GM18867 (cell line): ENCODE measurements at regions not wholly inside any gene's neighbourhood (a gene's known extent, or its start where the extent isn't known, plus 50 kb on each side); places are given as distances from the start of the nearest gene placed in this dataset.

Experiments used
- ATAC-seq: cut with Tn5 transposase; IDR thresholded peaks from one replicate; pipeline ENCODE4 v1.9.1; 2021; ENCODE audit warnings: mild to moderate bottlenecking, moderate library complexity; ENCODE audit not compliant: unreplicated experiment

- ATAC-seq = no peak
Observed at GRCh38 chr20:10986586-10986985, 312.8 kb upstream of the JAG1 start.

- ATAC-seq = no peak
Observed at GRCh38 chr20:10987651-10988383, 314.0 kb upstream of the JAG1 start.

- ATAC-seq = no peak
Observed at GRCh38 chr20:10990625-10991382, 317.0 kb upstream of the JAG1 start.

GRCh38 chr20:10992731-10993130 is 318.9 kb upstream of the JAG1 start:
- ATAC-seq = no peak

- ATAC-seq = no peak
Observed at GRCh38 chr20:10994991-10995700, 321.3 kb upstream of the JAG1 start.

GRCh38 chr20:10998476-10998875 is 324.7 kb upstream of the JAG1 start:
- ATAC-seq = no peak

- ATAC-seq = no peak
Observed at GRCh38 chr20:11000416-11000815, 326.6 kb upstream of the JAG1 start.

GRCh38 chr20:11001302-11001701 is 327.5 kb upstream of the JAG1 start:
- no peak for ATAC-seq

- ATAC-seq = no peak
Observed at GRCh38 chr20:11001764-11002540, 328.2 kb upstream of the JAG1 start.

GRCh38 chr20:11003341-11003740 is 329.5 kb upstream of the JAG1 start:
- ATAC-seq = no peak

GRCh38 chr20:11008444-11009033 is 334.7 kb upstream of the JAG1 start:
- ATAC-seq = no peak

GRCh38 chr20:11011653-11012052 is 337.9 kb upstream of the JAG1 start:
- no peak for ATAC-seq

- no peak for ATAC-seq
Observed at GRCh38 chr20:11012975-11013374, 339.2 kb upstream of the JAG1 start.

GRCh38 chr20:11013801-11014200 is 340.0 kb upstream of the JAG1 start:
- ATAC-seq = no peak

- no peak for ATAC-seq
Observed at GRCh38 chr20:11015440-11015839, 341.6 kb upstream of the JAG1 start.

GRCh38 chr20:11017446-11017845 is 343.6 kb upstream of the JAG1 start:
- ATAC-seq = no peak

- ATAC-seq = no peak
Observed at GRCh38 chr20:11018668-11019170, 344.9 kb upstream of the JAG1 start.

GRCh38 chr20:11020712-11021111 is 346.9 kb upstream of the JAG1 start:
- ATAC-seq = no peak

GRCh38 chr20:11027224-11027623 is 353.4 kb upstream of the JAG1 start:
- no peak for ATAC-seq

GRCh38 chr20:11030351-11030750 is 356.6 kb upstream of the JAG1 start:
- no peak for ATAC-seq
